HCEC 1CT (cell line): ENCODE measurements at regions not wholly inside any gene's neighbourhood (a gene's known extent, or its start where the extent isn't known, plus 50 kb on each side); places are given as distances from the start of the nearest gene placed in this dataset.

Experiments
- DNase-seq: peaks from one replicate; pipeline ENCODE4 v3.0.0-alpha.2; 2017

- no peak for DNase-seq
Measured at GRCh38 chr9:18167733-18168132, 306.2 kb upstream of the ADAMTSL1 start.

- peak; percentile 14 for DNase-seq
Measured at GRCh38 chr9:18173923-18174322, 300.0 kb upstream of the ADAMTSL1 start.

DNA sequence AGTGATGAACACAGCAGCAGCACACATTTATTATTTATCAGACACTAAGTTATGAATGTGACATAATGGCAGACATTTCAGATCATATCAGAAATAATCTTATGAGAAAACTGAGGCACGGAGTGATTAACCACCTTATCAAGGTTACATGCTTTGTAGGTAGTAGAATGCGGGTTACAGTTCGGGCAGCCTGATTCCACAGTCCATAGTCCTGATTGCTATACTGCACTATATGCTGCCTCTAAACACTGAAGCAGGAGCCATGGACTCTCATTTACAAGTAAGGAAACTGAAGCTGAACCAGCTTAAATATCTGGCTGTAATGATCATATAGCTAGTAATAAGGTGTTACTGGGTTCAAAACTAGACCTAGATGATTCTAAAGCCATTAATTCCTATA is 291.3 kb upstream of the ADAMTSL1 start:
- DNase-seq, result no peak

DNA sequence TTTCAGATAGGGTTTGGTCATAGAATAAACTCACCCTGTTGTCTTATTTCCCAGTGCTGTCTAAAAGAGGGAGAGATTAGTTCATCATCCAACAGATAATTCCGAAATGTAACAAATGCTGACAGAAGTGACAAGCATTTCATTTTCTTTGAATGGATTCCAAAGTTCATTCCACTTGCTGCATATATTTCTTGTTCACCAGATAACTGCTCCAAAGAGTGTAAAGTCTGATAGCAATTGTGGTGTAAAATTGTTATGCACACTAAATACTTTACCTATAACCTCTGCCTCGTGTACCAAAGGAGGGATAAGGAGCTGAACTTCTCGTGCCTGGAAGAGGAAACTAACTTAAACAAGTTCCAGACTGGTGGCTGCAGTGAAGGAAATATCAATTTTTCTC is 290.0 kb upstream of the ADAMTSL1 start:
- DNase-seq, result no peak

GRCh38 chr9:18184401-18184800 is 289.6 kb upstream of the ADAMTSL1 start:
- DNase-seq, result no peak

GRCh38 chr9:18185196-18185595 is 288.8 kb upstream of the ADAMTSL1 start:
- no peak for DNase-seq

DNA sequence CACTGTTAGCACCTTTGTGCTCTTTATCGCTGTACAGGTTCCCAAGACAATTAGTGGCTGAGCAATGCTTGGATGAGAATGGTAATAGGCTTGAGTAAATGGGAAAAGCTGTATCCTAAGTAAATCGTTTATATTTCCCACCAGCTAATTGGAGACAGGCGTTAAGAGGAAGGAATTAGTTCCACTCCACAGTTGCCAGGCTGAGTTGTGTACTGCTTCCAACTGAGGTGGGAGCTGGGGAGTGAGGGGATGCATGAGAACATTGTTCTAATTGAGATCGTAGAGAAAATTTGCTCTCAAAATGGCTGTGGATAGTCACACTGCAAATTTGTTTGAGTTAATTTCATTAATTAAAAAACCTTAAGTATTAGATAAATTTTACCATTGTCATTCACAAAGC is 285.0 kb upstream of the ADAMTSL1 start:
- DNase-seq, result no peak

GRCh38 chr9:18189871-18190670 is 283.9 kb upstream of the ADAMTSL1 start:
- DNase-seq, result no peak

DNA sequence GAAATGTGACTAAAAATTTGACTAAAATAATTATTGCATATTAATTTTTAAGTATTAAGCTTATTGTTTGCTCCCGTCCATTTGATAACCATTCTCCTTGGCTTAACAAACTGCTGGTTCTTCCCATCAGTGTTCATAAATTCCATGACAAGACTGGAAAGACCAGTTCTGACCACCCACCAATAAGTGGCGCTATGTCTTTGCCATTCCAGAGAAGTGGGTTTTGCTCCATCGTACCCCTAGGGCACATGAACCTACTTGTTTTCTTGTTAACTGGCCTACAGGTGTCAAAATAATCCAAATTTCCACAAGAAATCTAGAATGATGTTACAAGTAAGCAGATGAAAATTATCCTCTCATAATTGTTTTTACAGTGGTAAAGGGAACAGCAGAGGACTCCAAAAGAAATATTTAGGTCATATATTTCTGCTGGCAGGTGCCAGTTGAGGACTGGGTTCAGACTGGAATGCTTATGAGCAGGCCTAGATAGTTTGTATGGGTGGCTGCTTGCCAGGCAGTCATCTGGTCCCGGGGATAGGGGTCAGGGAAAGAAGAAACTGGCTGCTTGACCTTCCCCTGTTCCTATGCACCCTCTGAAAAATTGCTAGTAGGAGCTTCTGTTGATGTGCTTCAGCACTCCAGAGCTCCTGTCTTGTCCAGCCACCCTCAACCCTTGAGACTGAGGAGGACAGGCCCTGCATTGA is 283.1 kb upstream of the ADAMTSL1 start:
- DNase-seq, result no peak

DNA sequence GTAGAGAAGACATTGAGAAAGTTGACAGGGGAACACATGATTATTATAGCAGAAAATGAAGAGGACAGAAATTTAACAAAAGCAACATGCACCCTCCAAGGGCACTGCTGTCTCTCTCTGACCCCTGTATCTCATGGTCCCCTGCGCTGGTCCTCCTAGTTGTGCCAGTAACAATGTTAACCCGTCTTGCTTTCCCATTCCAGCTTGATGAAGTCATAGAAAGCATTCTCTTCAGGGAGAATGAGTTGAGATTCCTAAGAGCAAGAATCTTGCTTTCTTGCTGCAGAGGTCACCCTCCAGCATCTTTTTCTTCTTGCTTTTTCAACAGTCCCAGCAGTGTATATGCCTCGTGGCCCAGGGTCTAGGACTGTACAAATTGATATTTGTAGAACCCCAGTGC is 279.6 kb upstream of the ADAMTSL1 start:
- no peak for DNase-seq

DNA sequence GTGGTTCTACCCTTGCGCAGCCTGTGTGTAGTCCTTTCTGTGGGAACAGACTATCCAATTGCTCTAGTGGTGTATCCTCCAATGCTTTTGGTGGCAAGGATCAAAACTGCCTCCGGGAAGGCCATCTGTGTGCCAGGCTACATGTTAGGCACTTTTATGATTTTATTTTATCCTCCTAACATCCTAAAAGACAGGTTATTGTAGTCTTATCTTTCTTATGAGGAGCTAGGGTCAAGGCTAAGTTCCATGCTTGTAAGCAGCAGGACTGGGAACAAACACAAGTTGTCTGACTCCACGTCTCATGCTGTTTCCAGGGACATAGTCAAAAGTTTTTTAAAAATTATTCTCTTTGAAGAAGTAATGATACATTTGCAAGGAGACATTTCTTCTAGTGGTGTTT is 278.7 kb upstream of the ADAMTSL1 start:
- no peak for DNase-seq

- DNase-seq, result no peak
Measured at GRCh38 chr9:18202924-18203323, 271.0 kb upstream of the ADAMTSL1 start.

- DNase-seq, result no peak
Measured at GRCh38 chr9:18207735-18208134, 266.2 kb upstream of the ADAMTSL1 start.

DNA sequence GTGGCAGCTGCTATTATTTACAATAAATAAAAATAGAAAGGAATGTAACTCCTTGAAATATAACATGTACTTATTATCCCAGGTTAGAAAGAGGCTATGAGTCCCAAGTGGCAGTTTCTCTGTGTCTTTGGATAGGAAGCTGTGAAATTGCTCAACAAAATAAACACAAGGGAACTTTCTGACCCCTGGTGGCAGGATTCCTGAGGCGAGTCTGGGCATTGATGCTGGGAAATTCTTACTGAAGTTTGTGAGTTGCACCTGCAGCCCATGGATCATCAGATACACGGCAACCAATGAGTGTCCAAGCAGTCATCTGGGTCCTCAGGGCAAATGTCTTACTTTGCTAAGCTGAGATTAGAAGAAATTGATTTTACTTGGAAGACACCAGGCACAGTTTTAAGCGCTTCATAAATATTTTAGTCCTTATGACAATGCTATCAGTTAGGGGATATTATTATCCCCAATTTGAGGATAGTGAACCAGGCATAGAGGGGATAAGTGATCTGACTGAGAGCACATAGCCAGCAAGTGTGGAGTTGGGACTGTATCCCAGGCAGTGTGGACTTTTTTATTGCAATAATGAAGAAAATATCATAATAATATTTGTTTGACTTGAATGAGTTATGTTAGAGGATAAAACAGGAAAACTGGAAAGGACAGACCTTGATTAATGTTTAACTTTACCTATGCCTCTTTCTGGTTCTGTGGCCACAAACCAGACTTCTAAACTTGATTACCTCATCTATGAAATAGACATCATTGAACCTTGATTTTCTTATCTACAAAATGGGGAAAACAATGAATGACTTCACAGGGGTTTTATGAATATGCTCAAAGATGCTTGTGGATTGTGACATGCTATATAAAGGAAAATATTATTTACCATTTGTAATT is 265.5 kb upstream of the ADAMTSL1 start:
- DNase-seq, result peak; percentile 45

DNA sequence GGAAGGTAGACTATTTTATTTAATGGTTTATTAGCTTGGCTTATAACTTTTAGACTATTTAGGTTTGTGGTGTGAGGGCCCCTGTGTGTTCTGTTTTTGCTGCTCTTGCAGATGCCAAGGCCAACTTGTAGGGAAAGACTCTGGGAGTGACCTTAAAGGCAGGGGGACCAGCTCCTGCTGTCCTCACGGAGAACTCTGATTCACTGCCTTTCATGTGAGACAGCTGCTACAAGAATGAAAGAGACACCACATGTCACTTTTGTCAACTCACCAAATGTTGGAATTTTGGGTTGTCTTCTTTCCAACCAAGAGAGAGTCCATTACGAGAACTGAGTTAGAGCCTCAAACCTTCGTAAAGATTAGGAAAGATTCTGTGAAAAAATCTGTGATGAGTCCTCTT is 258.3 kb upstream of the ADAMTSL1 start:
- DNase-seq, result no peak

GRCh38 chr9:18216376-18216775 is 257.6 kb upstream of the ADAMTSL1 start:
- no peak for DNase-seq

DNA sequence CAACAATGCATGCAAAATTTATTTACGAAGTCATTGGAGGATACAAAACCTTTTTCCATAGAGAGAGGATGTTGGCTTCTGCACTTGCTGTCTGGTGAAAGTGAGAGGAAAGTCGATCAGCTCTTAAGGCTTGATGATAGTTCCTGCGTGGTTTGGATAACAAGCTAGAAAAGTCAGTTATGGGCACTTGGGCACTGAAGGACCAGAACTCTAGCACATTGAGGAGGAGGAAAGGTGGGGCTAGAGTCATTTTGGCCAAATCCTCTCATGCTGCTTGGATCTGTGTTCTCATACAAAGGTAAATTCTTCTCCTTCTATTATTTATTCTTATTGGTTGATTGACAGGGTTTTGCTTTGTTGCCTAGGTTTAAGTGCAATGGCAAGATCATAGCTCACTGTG is 245.9 kb upstream of the ADAMTSL1 start:
- DNase-seq, result no peak

DNA sequence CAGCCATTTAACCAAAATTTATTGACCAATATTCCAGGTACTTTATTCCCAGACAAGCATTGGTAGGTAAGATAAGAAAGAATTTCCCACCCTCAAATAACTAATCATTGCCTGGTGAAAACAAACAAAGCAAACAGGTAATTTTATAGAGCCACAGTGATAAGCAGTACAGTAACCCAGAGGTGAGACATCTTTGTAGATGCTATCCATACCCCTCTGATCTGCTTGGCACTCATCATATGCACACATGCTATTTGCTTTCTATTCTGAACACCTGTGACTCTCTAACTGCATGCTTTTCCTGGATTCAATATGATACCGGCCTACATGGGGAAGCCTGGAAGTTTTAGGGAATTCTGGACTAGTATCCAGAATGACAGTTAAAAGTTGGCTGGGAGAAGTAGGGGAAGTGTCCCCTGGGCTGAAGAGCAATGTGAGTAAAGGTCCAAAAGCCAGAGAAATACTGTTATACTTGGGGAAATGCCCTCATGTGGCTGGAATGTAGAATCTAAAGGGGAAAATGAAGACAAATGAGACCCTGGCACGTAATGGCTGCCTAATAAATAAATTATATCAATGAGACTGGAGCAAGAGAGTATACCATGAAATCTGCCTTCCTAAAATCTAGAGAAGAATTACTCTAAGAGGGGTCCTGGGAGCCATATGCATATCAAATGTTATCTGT is 243.8 kb upstream of the ADAMTSL1 start:
- DNase-seq, result no peak

DNA sequence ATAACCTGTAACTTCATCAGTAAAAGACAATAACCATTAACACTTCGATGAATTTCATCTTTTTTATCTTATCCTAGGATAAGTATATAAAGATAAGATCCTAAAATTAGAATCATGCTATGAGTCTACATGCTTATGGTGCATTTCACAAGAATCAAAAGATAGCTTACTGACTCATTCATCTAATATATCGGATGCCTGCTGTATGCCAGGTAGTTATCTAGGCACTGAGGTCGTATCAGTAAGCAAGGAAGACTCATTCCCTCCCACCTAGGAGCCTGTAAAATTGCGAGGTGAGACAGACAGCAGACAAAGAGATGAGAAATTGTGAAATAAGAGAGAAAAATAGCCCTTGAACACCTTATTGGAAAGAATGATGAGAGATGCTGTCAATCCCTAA is 240.6 kb upstream of the ADAMTSL1 start:
- DNase-seq, result no peak

GRCh38 chr9:18233776-18234445 is 240.0 kb upstream of the ADAMTSL1 start:
- no peak for DNase-seq

DNA sequence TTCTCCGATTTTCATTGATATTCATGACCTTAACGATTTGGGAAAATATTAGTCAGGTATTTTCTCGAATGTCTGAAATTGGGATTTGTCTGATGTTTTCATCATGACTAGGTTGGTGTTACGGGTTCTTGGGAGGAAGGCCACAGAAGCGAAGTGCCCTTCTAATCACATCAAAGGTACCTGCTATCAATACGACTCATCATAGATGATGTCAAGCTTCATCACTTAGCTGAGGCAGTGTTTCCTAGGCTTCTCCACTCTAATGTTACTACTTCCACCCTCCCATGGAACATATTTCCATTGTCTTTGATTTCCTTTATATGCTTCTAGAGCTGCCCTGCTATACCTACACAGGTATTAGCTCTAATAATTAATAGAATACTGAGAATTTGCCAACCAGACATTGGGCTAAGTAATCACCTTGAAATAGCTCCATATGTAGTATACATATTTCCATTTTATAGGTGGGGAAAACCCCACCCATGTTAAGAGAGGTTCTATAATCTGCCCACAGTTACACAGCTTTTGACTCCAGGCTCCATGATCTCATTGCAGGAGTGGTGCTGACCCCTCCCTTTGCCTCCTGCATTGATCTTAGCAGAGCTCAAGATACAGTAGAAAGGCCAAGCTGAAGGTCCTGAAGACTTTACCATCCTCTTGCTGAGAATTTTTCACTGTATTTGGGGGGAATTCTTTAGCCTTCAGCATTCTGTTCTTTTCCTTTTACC is 238.6 kb upstream of the ADAMTSL1 start:
- DNase-seq, result no peak

DNA sequence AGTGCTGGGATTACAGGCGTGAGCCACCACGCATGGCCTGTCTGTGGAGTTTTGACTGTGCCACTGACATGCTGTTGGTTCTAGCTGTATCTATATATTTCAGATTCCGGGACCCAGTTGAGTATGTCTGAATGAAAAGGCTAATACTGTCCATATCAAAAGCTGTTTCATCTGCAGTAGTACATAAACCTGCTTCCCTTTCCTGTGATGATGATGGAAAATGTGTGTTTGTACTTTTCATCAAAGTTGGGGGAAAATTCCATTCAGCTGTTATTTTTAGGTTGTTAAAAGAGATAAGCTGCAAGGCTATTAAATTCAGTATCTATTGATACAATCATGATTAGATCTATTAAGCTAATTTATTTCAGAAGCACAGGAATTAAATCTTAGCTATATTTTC is 237.6 kb upstream of the ADAMTSL1 start:
- no peak for DNase-seq
